ENCODE measurements at regions not wholly inside any gene's neighbourhood (a gene's known extent, or its start where the extent isn't known, plus 50 kb on each side); places are given as distances from the start of the nearest gene placed in this dataset.

DNA sequence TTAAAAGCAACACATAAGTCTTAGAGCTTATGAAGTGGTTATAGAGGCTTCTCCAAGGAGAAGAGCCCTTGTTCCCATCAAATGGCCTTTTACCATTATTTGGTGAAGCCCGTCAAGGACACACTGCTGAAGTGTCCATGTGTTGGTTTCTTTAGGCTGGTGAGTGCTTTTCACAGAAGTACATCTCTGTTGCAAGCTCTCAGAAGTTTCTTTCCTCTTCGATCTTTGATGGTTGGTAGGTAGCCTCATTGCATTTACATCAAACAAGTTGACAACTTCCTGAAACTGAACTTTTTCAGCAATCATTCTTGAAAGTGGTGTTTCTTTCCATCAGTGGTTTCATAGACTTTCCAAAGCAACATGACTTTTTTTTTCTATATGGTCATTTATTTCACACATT, 465.6 kb downstream of the HDGFL1 start:
- TF ChIP-seq NFATC4 (CRISPR knock-in tag; IDR thresholded peaks at IDR 0.05): no peak
- TF ChIP-seq, protein P1, sequence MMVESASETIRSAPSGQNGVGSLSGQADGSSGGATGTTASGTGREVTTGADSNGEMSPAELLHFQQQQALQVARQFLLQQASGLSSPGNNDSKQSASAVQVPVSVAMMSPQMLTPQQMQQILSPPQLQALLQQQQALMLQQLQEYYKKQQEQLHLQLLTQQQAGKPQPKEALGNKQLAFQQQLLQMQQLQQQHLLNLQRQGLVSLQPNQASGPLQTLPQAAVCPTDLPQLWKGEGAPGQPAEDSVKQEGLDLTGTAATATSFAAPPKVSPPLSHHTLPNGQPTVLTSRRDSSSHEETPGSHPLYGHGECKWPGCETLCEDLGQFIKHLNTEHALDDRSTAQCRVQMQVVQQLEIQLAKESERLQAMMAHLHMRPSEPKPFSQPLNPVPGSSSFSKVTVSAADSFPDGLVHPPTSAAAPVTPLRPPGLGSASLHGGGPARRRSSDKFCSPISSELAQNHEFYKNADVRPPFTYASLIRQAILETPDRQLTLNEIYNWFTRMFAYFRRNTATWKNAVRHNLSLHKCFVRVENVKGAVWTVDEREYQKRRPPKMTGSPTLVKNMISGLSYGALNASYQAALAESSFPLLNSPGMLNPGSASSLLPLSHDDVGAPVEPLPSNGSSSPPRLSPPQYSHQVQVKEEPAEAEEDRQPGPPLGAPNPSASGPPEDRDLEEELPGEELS (CRISPR knock-in tag; IDR thresholded peaks at IDR 0.05): no peak
- TF ChIP-seq, protein P2, sequence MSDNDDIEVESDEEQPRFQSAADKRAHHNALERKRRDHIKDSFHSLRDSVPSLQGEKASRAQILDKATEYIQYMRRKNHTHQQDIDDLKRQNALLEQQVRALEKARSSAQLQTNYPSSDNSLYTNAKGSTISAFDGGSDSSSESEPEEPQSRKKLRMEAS (CRISPR knock-in tag; IDR thresholded peaks at IDR 0.05): no peak
- TF ChIP-seq, protein P3, sequence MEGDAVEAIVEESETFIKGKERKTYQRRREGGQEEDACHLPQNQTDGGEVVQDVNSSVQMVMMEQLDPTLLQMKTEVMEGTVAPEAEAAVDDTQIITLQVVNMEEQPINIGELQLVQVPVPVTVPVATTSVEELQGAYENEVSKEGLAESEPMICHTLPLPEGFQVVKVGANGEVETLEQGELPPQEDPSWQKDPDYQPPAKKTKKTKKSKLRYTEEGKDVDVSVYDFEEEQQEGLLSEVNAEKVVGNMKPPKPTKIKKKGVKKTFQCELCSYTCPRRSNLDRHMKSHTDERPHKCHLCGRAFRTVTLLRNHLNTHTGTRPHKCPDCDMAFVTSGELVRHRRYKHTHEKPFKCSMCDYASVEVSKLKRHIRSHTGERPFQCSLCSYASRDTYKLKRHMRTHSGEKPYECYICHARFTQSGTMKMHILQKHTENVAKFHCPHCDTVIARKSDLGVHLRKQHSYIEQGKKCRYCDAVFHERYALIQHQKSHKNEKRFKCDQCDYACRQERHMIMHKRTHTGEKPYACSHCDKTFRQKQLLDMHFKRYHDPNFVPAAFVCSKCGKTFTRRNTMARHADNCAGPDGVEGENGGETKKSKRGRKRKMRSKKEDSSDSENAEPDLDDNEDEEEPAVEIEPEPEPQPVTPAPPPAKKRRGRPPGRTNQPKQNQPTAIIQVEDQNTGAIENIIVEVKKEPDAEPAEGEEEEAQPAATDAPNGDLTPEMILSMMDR (IDR thresholded peaks at IDR 0.05): no peak
- TF ChIP-seq, protein P4, sequence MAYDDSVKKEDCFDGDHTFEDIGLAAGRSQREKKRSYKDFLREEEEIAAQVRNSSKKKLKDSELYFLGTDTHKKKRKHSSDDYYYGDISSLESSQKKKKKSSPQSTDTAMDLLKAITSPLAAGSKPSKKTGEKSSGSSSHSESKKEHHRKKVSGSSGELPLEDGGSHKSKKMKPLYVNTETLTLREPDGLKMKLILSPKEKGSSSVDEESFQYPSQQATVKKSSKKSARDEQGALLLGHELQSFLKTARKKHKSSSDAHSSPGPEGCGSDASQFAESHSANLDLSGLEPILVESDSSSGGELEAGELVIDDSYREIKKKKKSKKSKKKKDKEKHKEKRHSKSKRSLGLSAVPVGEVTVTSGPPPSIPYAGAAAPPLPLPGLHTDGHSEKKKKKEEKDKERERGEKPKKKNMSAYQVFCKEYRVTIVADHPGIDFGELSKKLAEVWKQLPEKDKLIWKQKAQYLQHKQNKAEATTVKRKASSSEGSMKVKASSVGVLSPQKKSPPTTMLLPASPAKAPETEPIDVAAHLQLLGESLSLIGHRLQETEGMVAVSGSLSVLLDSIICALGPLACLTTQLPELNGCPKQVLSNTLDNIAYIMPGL (CRISPR knock-in tag; IDR thresholded peaks at IDR 0.05): no peak
- TF ChIP-seq NFYB (CRISPR knock-in tag; conservative IDR thresholded peaks at IDR 0.05; ENCODE audit: low read depth): no peak
- TF ChIP-seq, protein P5, sequence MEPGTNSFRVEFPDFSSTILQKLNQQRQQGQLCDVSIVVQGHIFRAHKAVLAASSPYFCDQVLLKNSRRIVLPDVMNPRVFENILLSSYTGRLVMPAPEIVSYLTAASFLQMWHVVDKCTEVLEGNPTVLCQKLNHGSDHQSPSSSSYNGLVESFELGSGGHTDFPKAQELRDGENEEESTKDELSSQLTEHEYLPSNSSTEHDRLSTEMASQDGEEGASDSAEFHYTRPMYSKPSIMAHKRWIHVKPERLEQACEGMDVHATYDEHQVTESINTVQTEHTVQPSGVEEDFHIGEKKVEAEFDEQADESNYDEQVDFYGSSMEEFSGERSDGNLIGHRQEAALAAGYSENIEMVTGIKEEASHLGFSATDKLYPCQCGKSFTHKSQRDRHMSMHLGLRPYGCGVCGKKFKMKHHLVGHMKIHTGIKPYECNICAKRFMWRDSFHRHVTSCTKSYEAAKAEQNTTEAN (CRISPR knock-in tag; IDR thresholded peaks at IDR 0.05): no peak
